CD14-positive monocyte (primary cell): ENCODE measurements at regions not wholly inside any gene's neighbourhood (a gene's known extent, or its start where the extent isn't known, plus 50 kb on each side); places are given as distances from the start of the nearest gene placed in this dataset.

Experiments
- DNase-seq, 3 donors: peaks; one replicate each; pipeline ENCODE4 v3.0.0-alpha.2; 2011 to 2022
- H2AFZ ChIP-seq: 2 replicates; pipeline ENCODE4 v1.6.0; 2012; ENCODE audit warnings: mild to moderate bottlenecking, low read depth, low read length, inconsistent platforms; ENCODE audit not compliant: insufficient read depth, poor library complexity, severe bottlenecking
- H3K27ac ChIP-seq, 2 donors: 1 replicate in 1 of 2; 2 replicates in 1 of 2; pipeline ENCODE4 v1.5.1; 2012 to 2013; ENCODE audit warnings: low read length in 2 of 2, control low read depth in 1 of 2, inconsistent platforms in 1 of 2, low read depth in 1 of 2, mild to moderate bottlenecking in 1 of 2
- H3K27me3 ChIP-seq, 2 donors: one replicate each; pipeline versions ENCODE4 v1.6.0 to v1.6.1; 2011 to 2013; ENCODE audit warnings: low read length in 2 of 2; ENCODE audit not compliant: control insufficient read depth in 2 of 2, insufficient read depth in 2 of 2
- H3K36me3 ChIP-seq, 2 donors: replicated peaks in 1 of 2; 1 replicate in 1 of 2; 2 replicates in 1 of 2; pipeline versions ENCODE4 v1.5.1 to v1.6.1; 2012 to 2013; ENCODE audit warnings: low read length in 2 of 2, control low read depth in 1 of 2, inconsistent platforms in 1 of 2, mild to moderate bottlenecking in 1 of 2; ENCODE audit not compliant: insufficient read depth in 2 of 2, control insufficient read depth in 1 of 2
- H3K4me1 ChIP-seq, 2 donors: 1 replicate in 1 of 2; 2 replicates in 1 of 2; pipeline versions ENCODE4 v1.5.1 to v1.6.1; 2012 to 2013; ENCODE audit warnings: low read length in 2 of 2, control low read depth in 1 of 2, inconsistent platforms in 1 of 2, mild to moderate bottlenecking in 1 of 2, moderate library complexity in 1 of 2; ENCODE audit not compliant: insufficient read depth in 2 of 2, control insufficient read depth in 1 of 2
- H3K4me2 ChIP-seq: replicated peaks from 2 replicates; pipeline ENCODE3; 2012; ENCODE audit warnings: low read length, moderate library complexity, mild to moderate bottlenecking; ENCODE audit not compliant: poor library complexity, severe bottlenecking; ENCODE audit errors: extremely low read depth
- H3K4me3 ChIP-seq, 3 experiments: fragments of 200-600 bp in 1 of 3; sonication (generic) in 1 of 3; replicated peaks in 1 of 3; 1 replicate in 2 of 3; 2 replicates in 1 of 3; pipeline ENCODE4 v1.5.1; 2011 to 2013; ENCODE audit warnings: low read length in 3 of 3, mild to moderate bottlenecking in 3 of 3, control low read depth in 2 of 3, low read depth in 2 of 3, inconsistent platforms in 1 of 3, moderate library complexity in 1 of 3
- H3K79me2 ChIP-seq: 2 replicates; pipeline ENCODE4 v1.6.0; 2012; ENCODE audit warnings: mild to moderate bottlenecking, control low read depth, inconsistent platforms, low read length, moderate library complexity; ENCODE audit not compliant: insufficient read depth
- H3K9ac ChIP-seq: 2 replicates; pipeline ENCODE4 v1.6.0; 2017; ENCODE audit warnings: low read length, mild to moderate bottlenecking; ENCODE audit not compliant: insufficient read depth, poor library complexity, severe bottlenecking
- H3K9me3 ChIP-seq, 2 donors: replicated peaks in 1 of 2; 1 replicate in 1 of 2; 2 replicates in 1 of 2; pipeline versions ENCODE4 v1.5.1 to v1.6.1; 2012 to 2013; ENCODE audit warnings: low read length in 2 of 2, control low read depth in 1 of 2; ENCODE audit not compliant: control insufficient read depth in 1 of 2, insufficient read depth in 1 of 2
- H4K20me1 ChIP-seq: 2 replicates; pipeline ENCODE4 v1.6.0; 2012; ENCODE audit warnings: mild to moderate bottlenecking, low read length, control low read depth, moderate library complexity; ENCODE audit not compliant: insufficient read depth
- H3K27ac Mint-ChIP-seq, 7 donors: one replicate each; pipeline ENCODE4 v1.8.0; 2020; ENCODE audit warnings: mild to moderate bottlenecking in 7 of 7, mixed read lengths in 7 of 7, moderate library complexity in 6 of 7, inconsistent platforms in 2 of 7
- H3K27me3 Mint-ChIP-seq, 3 donors: one replicate each; pipeline ENCODE4 v1.8.0; 2021 to 2022; ENCODE audit warnings: low read depth in 3 of 3, mild to moderate bottlenecking in 3 of 3, mixed read lengths in 3 of 3, moderate library complexity in 3 of 3, inconsistent platforms in 1 of 3
- H3K36me3 Mint-ChIP-seq, 2 donors: one replicate each; pipeline ENCODE4 v1.8.0; 2020; ENCODE audit warnings: mixed read lengths in 2 of 2, inconsistent platforms in 1 of 2, mild to moderate bottlenecking in 1 of 2
- H3K4me1 Mint-ChIP-seq: one replicate; pipeline ENCODE4 v1.8.0; 2020; ENCODE audit warnings: mild to moderate bottlenecking, mixed read lengths
- H3K4me3 Mint-ChIP-seq, 2 donors: one replicate each; pipeline ENCODE4 v1.8.0; 2020; ENCODE audit warnings: mild to moderate bottlenecking in 2 of 2, mixed read lengths in 2 of 2, moderate library complexity in 1 of 2
- H3K9me3 Mint-ChIP-seq, 7 donors: one replicate each; pipeline ENCODE4 v1.8.0; 2020 to 2022; ENCODE audit warnings: mixed read lengths in 7 of 7, mild to moderate bottlenecking in 6 of 7, moderate library complexity in 6 of 7, inconsistent platforms in 2 of 7
- WGBS: methylation state at CpG from one replicate; pipeline ENCODE4 v1.1.5; 2013; ENCODE audit warnings: missing lambda C conversion rate; ENCODE audit not compliant: insufficient coverage; 5-methylcytosine and 5-hydroxymethylcytosine counted together
- intact Hi-C, 2 donors: fragments of 100-400 bp; cut with micrococcal nuclease; formaldehyde crosslinking; loops; one replicate each; pipeline versions ENCODE4 v1.15.0 to v1.15.1; 2023
- TF ChIP-seq, protein P1 (sequence below): fragments of 200-600 bp; IDR thresholded peaks from one replicate; pipeline ENCODE4 v1.8.0; 2022; ENCODE audit warnings: antibody characterized with exemption, mild to moderate bottlenecking

- Histone ChIP-seq H3K79me2 (no peaks in the 10 kb centered on the region), H3K9ac (no peak overlapping the region), H3K4me2 (no peak overlapping the region), H4K20me1 (no peaks in the 10 kb centered on the region), H3K9me3 (no peaks in the 10 kb centered on the region), H3K27me3 (no peaks in the 10 kb centered on the region), H3K36me3 (no peaks in the 10 kb centered on the region), H3K27ac (no peak overlapping the region), H2AFZ (no peak overlapping the region), H3K4me1 (no peaks in the 10 kb centered on the region), H3K4me3 (no peak overlapping the region)
- Mint-ChIP-seq H3K9me3 (peaks cover 0 to 3% (median 1%) of the 10 kb centered on the region in 7 donors), H3K27ac (no peak overlapping the region), H3K4me3 (no peak overlapping the region), H3K27me3 (no peaks in the 10 kb centered on the region), H3K4me1 (no peaks in the 10 kb centered on the region), H3K36me3 (no peaks in the 10 kb centered on the region)
- DNase-seq, result no peak
- intact Hi-C loops, result no loop called here
- TF ChIP-seq, protein P1, sequence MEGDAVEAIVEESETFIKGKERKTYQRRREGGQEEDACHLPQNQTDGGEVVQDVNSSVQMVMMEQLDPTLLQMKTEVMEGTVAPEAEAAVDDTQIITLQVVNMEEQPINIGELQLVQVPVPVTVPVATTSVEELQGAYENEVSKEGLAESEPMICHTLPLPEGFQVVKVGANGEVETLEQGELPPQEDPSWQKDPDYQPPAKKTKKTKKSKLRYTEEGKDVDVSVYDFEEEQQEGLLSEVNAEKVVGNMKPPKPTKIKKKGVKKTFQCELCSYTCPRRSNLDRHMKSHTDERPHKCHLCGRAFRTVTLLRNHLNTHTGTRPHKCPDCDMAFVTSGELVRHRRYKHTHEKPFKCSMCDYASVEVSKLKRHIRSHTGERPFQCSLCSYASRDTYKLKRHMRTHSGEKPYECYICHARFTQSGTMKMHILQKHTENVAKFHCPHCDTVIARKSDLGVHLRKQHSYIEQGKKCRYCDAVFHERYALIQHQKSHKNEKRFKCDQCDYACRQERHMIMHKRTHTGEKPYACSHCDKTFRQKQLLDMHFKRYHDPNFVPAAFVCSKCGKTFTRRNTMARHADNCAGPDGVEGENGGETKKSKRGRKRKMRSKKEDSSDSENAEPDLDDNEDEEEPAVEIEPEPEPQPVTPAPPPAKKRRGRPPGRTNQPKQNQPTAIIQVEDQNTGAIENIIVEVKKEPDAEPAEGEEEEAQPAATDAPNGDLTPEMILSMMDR, result no peak
- WGBS, result 90% methylated on average over 2 of the region's 4 CpGs
Observed at GRCh38 chr3:64824394-64824909, 136.7 kb upstream of the ADAMTS9 start.

- no peak overlapping the region for H3K4me3 Mint-ChIP-seq
- Histone ChIP-seq H3K27ac (no peak overlapping the region), H3K9ac (no peak overlapping the region), H3K9me3 (peaks cover 0 to 7% of the 10 kb centered on the region in 2 donors), H3K79me2 (no peaks in the 10 kb centered on the region), H3K4me1 (no peaks in the 10 kb centered on the region), H3K4me3 (no peak overlapping the region), H4K20me1 (no peaks in the 10 kb centered on the region), H3K27me3 (no peaks in the 10 kb centered on the region), H3K36me3 (no peaks in the 10 kb centered on the region), H2AFZ (no peak overlapping the region), H3K4me2 (no peak overlapping the region)
- H3K27me3 Mint-ChIP-seq, result no peaks in the 10 kb centered on the region
- intact Hi-C loops, result no loop called here
- H3K27ac Mint-ChIP-seq, result no peak overlapping the region
- no CpG with 5 or more reads among the region's 1 CpG for WGBS
- H3K9me3 Mint-ChIP-seq, result peaks cover 0 to 8% (median 4%) of the 10 kb centered on the region in 7 donors
- H3K36me3 Mint-ChIP-seq, result no peaks in the 10 kb centered on the region
- DNase-seq, result no peak
- TF ChIP-seq, protein P1, result no peak
- H3K4me1 Mint-ChIP-seq, result no peaks in the 10 kb centered on the region
Observed at GRCh38 chr3:64818196-64818595, 130.4 kb upstream of the ADAMTS9 start.
